ENCODE measurements at regions not wholly inside any gene's neighbourhood (a gene's known extent, or its start where the extent isn't known, plus 50 kb on each side); places are given as distances from the start of the nearest gene placed in this dataset.

GRCh38 chr7:26478550-26478949 is 186.9 kb downstream of the SNX10 start:
- FAIRE-seq (no peak), DNase-seq (ENCODE audit: low read depth in 1 of 2, low spot score in 2 of 2) (no peak)
- H3K79me1 ChIP-seq (ENCODE audit: low read depth, low read length) = no peaks in the 10 kb centered on the region
- no peak overlapping the region for H3K23ac ChIP-seq (ENCODE audit: insufficient read length)
- H4K8ac ChIP-seq (ENCODE audit: extremely low read depth, insufficient read depth, low read length) = no peak overlapping the region
- H3K18ac ChIP-seq (ENCODE audit: extremely low read depth, low read length) = no peak overlapping the region
- no peak overlapping the region for H3K9ac ChIP-seq (replicated peaks in 1 of 4; ENCODE audit: extremely low read depth in 1 of 4, low read depth in 3 of 4, low read length in 3 of 4)
- H2BK5ac ChIP-seq (ENCODE audit: low read depth, low read length) = no peak overlapping the region
- no peak overlapping the region for H3K27ac ChIP-seq (ENCODE audit: low read depth, low read length)
- H3K36me3 ChIP-seq (ENCODE audit: control insufficient read depth in 2 of 4, insufficient read depth in 4 of 4, low read length in 3 of 4) = no peaks in the 10 kb centered on the region
- H3K4ac ChIP-seq (replicated peaks; ENCODE audit: insufficient read length, low read depth, low read length) = no peak overlapping the region
- no peaks in the 10 kb centered on the region for H3K27me3 ChIP-seq (replicated peaks in 1 of 4; ENCODE audit: control insufficient read depth in 3 of 4, extremely low read depth in 1 of 4, insufficient read depth in 3 of 4, low read length in 3 of 4)
- TF ChIP-seq KDM4A (IDR thresholded peaks at IDR 0.05; ENCODE audit: low read depth, low read length, severe bottlenecking) (no peak), FOSL1 (IDR thresholded peaks at IDR 0.05; ENCODE audit: insufficient read depth, low read depth, low read length) (no peak), ATF3 (IDR thresholded peaks at IDR 0.05; ENCODE audit: insufficient read depth, low read depth, low read length) (no peak), NRF1 (IDR thresholded peaks at IDR 0.05; ENCODE audit: low read depth, low read length) (no peak), HDAC2 (IDR thresholded peaks at IDR 0.05; ENCODE audit: borderline replicate concordance in 1 of 2, low read depth in 2 of 2, low read length in 2 of 2) (no peak), PHF8 (conservative IDR thresholded peaks at IDR 0.05; ENCODE audit: low read depth, low read length) (no peak), SRF (IDR thresholded peaks at IDR 0.05; ENCODE audit: low read depth, low read length) (no peak)
- no peak overlapping the region for H2BK15ac ChIP-seq (ENCODE audit: low read length)
- no peak overlapping the region for H4K91ac ChIP-seq (replicated peaks; ENCODE audit: insufficient read length, low read length)
- no peak overlapping the region for H3K56ac ChIP-seq (replicated peaks; ENCODE audit: insufficient read length, low read depth, low read length)
- POLR2A ChIA-PET (ENCODE audit: partially characterized antibody) = no interaction called here
- no peaks in the 10 kb centered on the region for H3K79me2 ChIP-seq (ENCODE audit: control insufficient read depth in 1 of 2, insufficient read depth in 2 of 2, low read length in 2 of 2)
- H3K14ac ChIP-seq (ENCODE audit: insufficient read length) = no peak overlapping the region
- no peaks in the 10 kb centered on the region for H3K4me1 ChIP-seq (replicated peaks in 1 of 4; ENCODE audit: control insufficient read depth in 3 of 4, insufficient read depth in 4 of 4, low read length in 3 of 4)
- H4K20me1 ChIP-seq (replicated peaks in 1 of 2; ENCODE audit: control insufficient read depth in 1 of 2, insufficient read depth in 2 of 2, low read length in 2 of 2) = no peaks in the 10 kb centered on the region
- no peak overlapping the region for H2BK12ac ChIP-seq (ENCODE audit: low read depth, low read length)
- no peak overlapping the region for H3K4me3 ChIP-seq (ENCODE audit: extremely low read depth in 1 of 4, insufficient read depth in 2 of 4, low read depth in 3 of 4, low read length in 4 of 4)
- H3K4me2 ChIP-seq (ENCODE audit: insufficient read depth in 1 of 2, low read depth in 2 of 2, low read length in 2 of 2) = no peak overlapping the region
- WGBS, 2 experiments (ENCODE audit: extremely low coverage in 1 of 2, insufficient coverage in 1 of 2, insufficient read length in 1 of 2, insufficient replicate concordance in 2 of 2, low coverage in 1 of 2, low lambda C conversion rate in 2 of 2, missing lambda C conversion rate in 1 of 2) = 88% methylated on average over 4 of the region's 4 CpGs; no CpG with 5 or more reads in 1 of the 2 experiments
- no peaks in the 10 kb centered on the region for H3K23me2 ChIP-seq (ENCODE audit: low read depth, low read length)
- H2BK20ac ChIP-seq (ENCODE audit: low read length) = no peak overlapping the region
- no peak overlapping the region for H2BK120ac ChIP-seq (replicated peaks; ENCODE audit: low read depth, low read length)
- H3K9me3 ChIP-seq (ENCODE audit: insufficient read depth in 2 of 2, low read depth in 1 of 2, low read length in 1 of 2) = no peaks in the 10 kb centered on the region
- no peak overlapping the region for H4K5ac ChIP-seq (ENCODE audit: insufficient read length, low read depth, low read length)
- no peak overlapping the region for H2AK5ac ChIP-seq (ENCODE audit: low read depth, low read length)
- CTCF ChIA-PET (ENCODE audit: partially characterized antibody) = interaction anchor here (1.0 to 1.9 kb wide), 3 partner anchors 53 to 101 kb away, joined by 3 to 5 read pairs (median 3); no protein-coding TSS in a partner anchor
- no peak overlapping the region for H2AFZ ChIP-seq (ENCODE audit: low read length)
